ENCODE measurements at regions not wholly inside any gene's neighbourhood (a gene's known extent, or its start where the extent isn't known, plus 50 kb on each side); places are given as distances from the start of the nearest gene placed in this dataset.

GRCh38 chr6:79841577-79842375, 105.6 kb downstream of the ELOVL4 start:
- H3K4me2 ChIP-seq (ENCODE audit: insufficient read depth in 1 of 2, low read depth in 2 of 2, low read length in 2 of 2) = no peak overlapping the region
- no peak for DNase-seq (ENCODE audit: low read depth in 1 of 2, low spot score in 2 of 2)
- no peak overlapping the region for H3K9ac ChIP-seq (replicated peaks in 1 of 4; ENCODE audit: extremely low read depth in 1 of 4, low read depth in 3 of 4, low read length in 3 of 4)
- H4K91ac ChIP-seq (replicated peaks; ENCODE audit: insufficient read length, low read length) = no peak overlapping the region
- no peak overlapping the region for H2BK15ac ChIP-seq (ENCODE audit: low read length)
- no peak overlapping the region for H2BK20ac ChIP-seq (ENCODE audit: low read length)
- H2BK5ac ChIP-seq (ENCODE audit: low read depth, low read length) = no peak overlapping the region
- H3K4ac ChIP-seq (replicated peaks; ENCODE audit: insufficient read length, low read depth, low read length) = no peak overlapping the region
- H3K4me1 ChIP-seq (replicated peaks in 1 of 4; ENCODE audit: control insufficient read depth in 3 of 4, insufficient read depth in 4 of 4, low read length in 3 of 4) = no peaks in the 10 kb centered on the region
- H3K56ac ChIP-seq (replicated peaks; ENCODE audit: insufficient read length, low read depth, low read length) = no peak overlapping the region
- POLR2A ChIA-PET (ENCODE audit: partially characterized antibody) = no interaction called here
- H3K36me3 ChIP-seq (ENCODE audit: control insufficient read depth in 2 of 4, insufficient read depth in 4 of 4, low read length in 3 of 4) = no peaks in the 10 kb centered on the region
- H3K9me3 ChIP-seq (ENCODE audit: insufficient read depth in 2 of 2, low read depth in 1 of 2, low read length in 1 of 2) = peaks cover 0 to 12% of the 10 kb centered on the region in 2 experiments; a peak in 3 of 4 replicates
- H3K23me2 ChIP-seq (ENCODE audit: low read depth, low read length) = no peaks in the 10 kb centered on the region
- no peak overlapping the region for H4K8ac ChIP-seq (ENCODE audit: extremely low read depth, insufficient read depth, low read length)
- no peak overlapping the region for H3K14ac ChIP-seq (ENCODE audit: insufficient read length)
- CTCF ChIA-PET (ENCODE audit: partially characterized antibody) = interaction anchor here (1.1 to 2.2 kb wide), 3 partner anchors 28 to 81 kb away, joined by 4 to 9 read pairs (median 4); no protein-coding TSS in a partner anchor
- no peak overlapping the region for H3K23ac ChIP-seq (ENCODE audit: insufficient read length)
- 91% methylated on average over 4 of the region's 4 CpGs; no CpG with 5 or more reads in 1 of the 2 experiments for WGBS, 2 experiments (ENCODE audit: extremely low coverage in 1 of 2, insufficient coverage in 1 of 2, insufficient read length in 1 of 2, insufficient replicate concordance in 2 of 2, low coverage in 1 of 2, low lambda C conversion rate in 2 of 2, missing lambda C conversion rate in 1 of 2)
- H3K4me3 ChIP-seq (ENCODE audit: extremely low read depth in 1 of 4, insufficient read depth in 2 of 4, low read depth in 3 of 4, low read length in 4 of 4) = no peak overlapping the region
- no peaks in the 10 kb centered on the region; a peak in 1 of 7 replicates for H3K27me3 ChIP-seq (replicated peaks in 1 of 4; ENCODE audit: control insufficient read depth in 3 of 4, extremely low read depth in 1 of 4, insufficient read depth in 3 of 4, low read length in 3 of 4)
- H2AFZ ChIP-seq (ENCODE audit: low read length) = no peak overlapping the region
- no peak overlapping the region for H2AK5ac ChIP-seq (ENCODE audit: low read depth, low read length)
- no peak overlapping the region for H4K5ac ChIP-seq (ENCODE audit: insufficient read length, low read depth, low read length)
- FAIRE-seq = no peak
- H4K20me1 ChIP-seq (replicated peaks in 1 of 2; ENCODE audit: control insufficient read depth in 1 of 2, insufficient read depth in 2 of 2, low read length in 2 of 2) = no peaks in the 10 kb centered on the region
- no peaks in the 10 kb centered on the region for H3K79me2 ChIP-seq (ENCODE audit: control insufficient read depth in 1 of 2, insufficient read depth in 2 of 2, low read length in 2 of 2)
- no peak overlapping the region for H3K18ac ChIP-seq (ENCODE audit: extremely low read depth, low read length)
- H3K27ac ChIP-seq (ENCODE audit: low read depth, low read length) = no peak overlapping the region
- no peak overlapping the region for H2BK12ac ChIP-seq (ENCODE audit: low read depth, low read length)
- no peaks in the 10 kb centered on the region for H3K79me1 ChIP-seq (ENCODE audit: low read depth, low read length)
- no peak overlapping the region for H2BK120ac ChIP-seq (replicated peaks; ENCODE audit: low read depth, low read length)
- TF ChIP-seq MAFK (IDR thresholded peaks at IDR 0.05; ENCODE audit: low read depth, low read length) (peak; percentile 51; the same call in 1 of the 2 replicates), SIX5 (IDR thresholded peaks at IDR 0.05; ENCODE audit: low read depth, low read length) (no peak), SUZ12 (IDR thresholded peaks at IDR 0.05; ENCODE audit: low read length) (no peak), RFX5 (IDR thresholded peaks at IDR 0.05; ENCODE audit: borderline replicate concordance, low read depth, low read length) (no peak), SP2 (IDR thresholded peaks at IDR 0.05; ENCODE audit: low read length) (no peak), KDM1A (IDR thresholded peaks at IDR 0.05; ENCODE audit: borderline replicate concordance, low read length) (no peak), MAX (IDR thresholded peaks at IDR 0.05) (no peak), HDAC2 (IDR thresholded peaks at IDR 0.05; ENCODE audit: borderline replicate concordance in 1 of 2, low read depth in 2 of 2, low read length in 2 of 2) (no peak), KDM4A (IDR thresholded peaks at IDR 0.05; ENCODE audit: low read depth, low read length, severe bottlenecking) (no peak), SAP30 (IDR thresholded peaks at IDR 0.05; ENCODE audit: insufficient read depth, insufficient replicate concordance, low read length) (no peak), RAD21 (IDR thresholded peaks at IDR 0.05 in 1 of 2, conservative IDR thresholded peaks at IDR 0.05 in 1 of 2; ENCODE audit: low read depth in 2 of 2, low read length in 2 of 2) (no peak), GABPA (IDR thresholded peaks at IDR 0.05; ENCODE audit: borderline replicate concordance, insufficient read depth, low read length) (no peak)

Data from H1 (cell line).